Stimulated activated CD4-positive, alpha-beta T cell treated with anti-CD3 and anti-CD28 coated beads, Interleukin-15, amount 100 ng/mL, for 1 hour (primary cell): ENCODE measurements at regions not wholly inside any gene's neighbourhood (a gene's known extent, or its start where the extent isn't known, plus 50 kb on each side); places are given as distances from the start of the nearest gene placed in this dataset.

ENCODE experiments used
- DNase-seq, 2 donors: peaks; one replicate each; pipeline ENCODE4 v3.0.0-alpha.2; 2020; ENCODE audit warnings: low read depth in 1 of 2, low spot score in 1 of 2

DNA sequence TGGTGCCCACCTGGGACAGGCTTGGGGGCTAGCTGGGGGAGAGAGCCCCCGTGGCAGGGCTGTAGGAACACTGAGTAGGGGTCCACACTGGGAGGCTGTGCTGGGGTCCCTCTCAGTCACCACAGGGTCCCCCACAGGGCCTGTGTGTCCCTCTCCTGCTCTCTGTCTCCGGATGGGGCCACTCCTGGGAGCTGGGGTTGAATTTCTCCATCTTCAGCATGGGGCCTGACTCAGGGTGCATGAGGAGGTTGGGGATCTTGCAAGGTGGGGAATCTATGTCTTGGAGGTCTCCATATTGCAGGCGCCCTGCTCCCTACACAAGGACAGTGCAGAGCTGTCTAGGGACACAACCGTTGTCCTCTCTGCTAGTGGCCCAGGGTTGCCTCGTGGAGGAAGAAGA is 78.7 kb upstream of the HDAC4 start:
- DNase-seq: no peak

DNA sequence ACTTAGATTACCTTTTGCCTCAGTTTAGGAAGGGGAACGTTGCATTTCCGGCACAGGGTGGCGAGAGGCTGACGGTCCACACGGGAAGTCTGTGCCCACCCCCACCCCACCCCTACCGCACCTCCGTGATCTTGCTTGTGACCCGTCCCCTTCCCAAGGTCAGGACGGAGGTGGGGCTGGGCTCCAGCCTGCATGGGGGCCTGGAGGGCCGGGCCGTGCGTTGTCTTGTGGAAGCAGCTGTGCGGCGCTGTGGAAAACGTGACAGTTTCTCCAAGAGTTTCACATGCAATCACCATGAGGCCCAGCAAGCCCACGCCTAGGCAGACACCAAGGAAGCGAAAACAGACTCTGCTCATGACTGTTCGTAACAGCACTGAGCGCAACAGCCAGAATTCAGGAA is 76.8 kb upstream of the HDAC4 start:
- no peak for DNase-seq

DNA sequence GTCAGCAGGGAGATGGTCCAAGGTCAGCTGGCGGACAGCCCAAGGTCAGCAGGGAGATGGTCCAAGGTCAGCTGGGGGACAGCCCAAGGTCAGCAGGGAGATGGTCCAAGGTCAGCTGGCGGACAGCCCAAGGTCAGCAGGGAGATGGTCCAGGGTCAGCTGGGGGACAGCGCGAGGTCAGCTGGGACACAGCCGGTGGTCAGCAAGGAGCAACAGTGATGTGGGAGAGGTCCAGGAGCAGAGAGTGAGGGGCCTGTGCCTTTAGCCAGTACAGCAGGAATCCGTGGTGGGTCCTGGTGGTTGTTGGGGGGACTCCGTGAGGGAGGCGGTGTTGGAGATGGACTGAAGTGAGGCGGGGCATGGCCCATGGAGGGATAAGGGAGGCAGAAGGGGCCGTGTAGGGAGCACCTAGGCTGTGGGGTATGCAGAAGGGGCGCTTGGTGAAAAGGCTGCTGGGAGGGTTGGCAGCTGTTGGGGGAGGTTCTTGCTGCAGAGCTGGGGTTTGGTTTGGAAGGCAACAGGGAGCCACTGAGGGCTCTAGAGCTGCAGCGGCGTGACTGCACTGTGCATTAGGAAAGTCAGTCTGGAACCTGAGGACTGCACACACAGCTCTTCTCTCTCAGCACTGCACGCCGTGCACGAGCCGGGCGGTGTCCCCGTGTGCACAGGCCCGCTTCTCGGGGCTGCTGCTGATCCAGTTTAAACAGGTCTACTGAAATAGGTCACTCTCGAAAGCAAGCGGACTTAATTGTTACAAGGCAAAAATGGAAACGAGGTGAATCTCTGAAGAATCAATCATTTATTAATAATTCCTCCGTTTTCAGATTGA is 76.2 kb upstream of the HDAC4 start:
- DNase-seq: no peak

DNA sequence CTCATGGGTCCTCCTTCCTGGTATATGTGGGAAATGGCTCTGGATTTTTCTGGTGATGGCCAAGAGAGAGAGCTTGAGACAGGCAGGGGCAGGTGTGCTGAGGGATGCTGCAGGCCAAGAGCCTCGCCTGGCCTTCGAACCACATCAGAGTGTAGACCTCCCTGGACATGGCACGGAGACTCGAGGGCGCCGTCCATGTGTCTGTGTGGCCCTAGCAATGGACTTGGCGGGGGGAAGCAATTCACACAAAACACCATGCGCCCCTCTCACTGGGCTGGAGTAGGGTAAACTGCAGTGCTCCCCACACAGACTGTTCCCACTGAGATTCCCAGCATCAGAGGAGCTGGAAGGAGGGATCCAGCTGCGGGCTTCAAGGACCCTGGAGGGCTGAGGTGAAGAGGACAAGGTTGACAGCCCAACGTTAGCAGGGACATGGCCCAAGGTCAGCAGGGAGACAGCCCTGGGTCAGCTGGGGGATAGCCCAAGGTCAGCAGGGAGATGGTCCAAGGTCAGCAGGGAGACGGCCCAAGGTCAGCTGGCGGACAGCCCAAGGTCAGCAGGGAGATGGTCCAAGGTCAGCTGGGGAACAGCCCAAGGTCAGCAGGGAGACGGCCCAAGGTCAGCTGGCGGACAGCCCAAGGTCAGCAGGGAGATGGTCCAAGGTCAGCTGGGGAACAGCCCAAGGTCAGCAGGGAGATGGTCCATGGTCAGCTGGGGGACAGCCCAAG is 75.4 kb upstream of the HDAC4 start:
- no peak for DNase-seq

DNA sequence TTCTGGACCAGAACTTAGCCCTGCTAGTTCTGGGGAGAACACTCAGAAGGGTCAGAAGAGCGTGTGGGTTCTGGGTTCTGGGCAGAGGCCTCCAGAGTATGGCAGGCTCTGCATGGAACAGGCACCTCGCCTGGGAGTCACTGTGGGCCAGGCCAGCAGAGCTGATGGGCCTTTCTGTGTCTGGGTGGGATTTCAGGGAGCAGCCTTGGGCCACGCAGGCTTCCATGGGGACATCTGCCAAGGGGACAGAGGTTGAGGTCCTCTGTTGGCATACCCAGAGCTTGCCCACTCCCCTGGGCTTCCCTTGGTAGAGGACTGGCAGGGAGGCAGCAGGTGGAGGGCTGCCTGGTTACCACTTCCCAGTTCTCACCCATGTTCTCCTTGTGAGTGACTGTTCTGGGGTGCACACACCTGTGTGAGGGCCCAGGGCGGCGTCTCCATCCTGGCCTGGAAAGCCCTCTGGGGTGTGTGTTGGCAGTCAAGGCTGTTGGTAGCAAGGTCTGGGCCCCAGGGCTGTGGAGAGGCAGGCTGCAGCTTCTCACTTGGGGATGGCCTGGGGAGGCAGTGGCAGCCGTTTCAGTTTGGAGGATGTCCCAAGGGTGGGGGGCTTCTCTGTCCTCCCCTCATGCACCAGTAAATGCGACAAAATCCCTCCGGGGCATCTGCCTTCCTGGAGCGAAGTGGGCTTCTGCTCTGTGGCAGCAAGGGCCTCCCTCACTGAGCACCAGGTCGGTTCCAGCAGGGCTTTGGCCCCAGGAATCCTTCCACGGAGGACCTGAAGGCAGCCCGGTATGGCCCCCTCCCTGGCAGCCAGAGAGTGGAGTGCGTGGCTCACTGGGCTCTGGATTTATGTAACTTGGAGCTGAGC is 74.6 kb upstream of the HDAC4 start:
- DNase-seq: no peak

DNA sequence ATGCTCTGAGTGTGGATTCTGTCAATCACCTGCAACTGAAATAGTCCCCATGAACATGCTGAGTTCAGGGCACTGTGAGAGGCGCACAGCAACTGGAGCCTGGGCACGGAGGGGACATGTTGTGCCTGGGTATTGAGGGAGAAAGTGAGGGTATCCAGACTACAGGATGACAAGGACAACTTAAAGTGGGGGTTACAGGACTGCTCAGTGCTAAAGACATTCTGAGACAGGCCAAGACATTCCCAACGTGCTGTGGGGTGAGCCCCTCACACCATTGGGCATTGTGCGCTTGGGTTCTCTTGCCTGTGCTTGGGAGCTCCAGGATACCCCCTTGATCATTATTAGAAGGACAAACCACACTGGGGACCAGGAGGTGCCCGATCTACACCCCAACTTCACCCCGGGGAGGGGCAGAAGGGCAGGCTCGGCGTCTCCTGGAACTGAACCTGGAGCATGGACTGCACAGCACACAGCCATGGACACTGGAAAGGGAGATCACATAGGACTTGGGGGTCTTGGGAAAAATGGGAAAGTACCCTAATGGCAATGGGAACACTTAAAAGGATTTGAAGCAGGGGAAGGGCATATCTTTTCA is 72.5 kb upstream of the HDAC4 start:
- DNase-seq: no peak

DNA sequence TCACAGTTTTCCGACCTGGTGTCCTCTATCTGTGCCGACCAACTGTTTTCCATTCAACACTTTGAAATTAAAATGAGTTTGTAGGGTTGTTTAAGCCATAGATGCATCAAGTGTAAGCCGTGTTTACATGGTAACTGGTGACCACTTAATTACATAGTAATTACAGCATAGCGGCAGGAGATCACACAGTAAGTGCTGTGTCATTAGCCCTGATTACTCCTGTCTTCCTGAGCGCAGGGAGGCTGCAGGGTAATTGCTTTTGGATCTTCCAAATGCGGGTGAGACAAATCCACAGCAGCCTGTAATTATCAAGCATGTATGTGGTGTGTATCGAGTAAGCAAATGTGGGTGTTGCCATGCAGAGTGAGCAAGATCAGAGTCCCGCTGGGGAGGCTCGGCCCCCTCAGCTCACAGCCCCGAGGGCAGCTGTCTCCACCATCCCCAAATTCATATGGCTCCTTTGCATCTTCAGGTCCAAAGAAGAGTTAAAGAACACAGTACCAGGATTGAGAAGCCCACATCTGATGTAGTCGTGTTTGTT is 71.5 kb upstream of the HDAC4 start:
- no peak for DNase-seq

DNA sequence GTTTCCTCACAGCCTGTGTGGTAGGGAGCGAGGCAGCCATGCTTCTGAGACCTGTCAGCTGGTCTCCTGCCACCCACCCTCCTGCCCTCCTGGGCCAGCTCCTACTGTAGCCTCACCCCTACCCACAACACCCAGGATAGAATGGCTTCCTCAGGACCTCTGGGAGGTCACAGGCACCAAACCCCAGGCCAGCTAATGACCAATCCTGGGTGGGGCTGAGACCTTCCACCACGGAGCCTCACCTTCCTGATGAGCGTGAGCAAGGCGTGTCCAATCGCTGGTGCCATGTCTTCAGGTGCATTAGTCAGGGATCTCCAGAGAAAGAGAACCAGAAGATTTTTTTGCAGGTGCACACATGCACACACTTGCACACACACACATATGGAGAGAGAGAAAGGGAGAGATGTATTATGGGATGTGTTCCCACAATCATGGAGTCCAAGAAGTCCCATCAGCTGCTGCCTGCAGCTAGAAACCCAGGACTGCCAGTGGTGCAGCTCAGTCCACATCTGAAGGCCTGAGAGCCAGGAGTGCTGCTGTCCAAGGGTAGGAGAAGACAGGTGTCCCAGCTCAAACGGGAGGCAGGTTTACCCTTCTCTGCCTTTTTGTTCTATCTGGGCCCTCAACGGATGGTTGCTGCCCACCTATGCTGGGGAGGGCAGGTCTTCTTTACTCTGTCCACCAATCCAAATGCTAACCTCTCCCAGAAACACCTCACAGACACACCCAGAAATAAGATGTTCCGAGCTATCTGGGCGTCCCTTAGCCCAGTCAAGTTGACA is 70.4 kb upstream of the HDAC4 start:
- no peak for DNase-seq

DNA sequence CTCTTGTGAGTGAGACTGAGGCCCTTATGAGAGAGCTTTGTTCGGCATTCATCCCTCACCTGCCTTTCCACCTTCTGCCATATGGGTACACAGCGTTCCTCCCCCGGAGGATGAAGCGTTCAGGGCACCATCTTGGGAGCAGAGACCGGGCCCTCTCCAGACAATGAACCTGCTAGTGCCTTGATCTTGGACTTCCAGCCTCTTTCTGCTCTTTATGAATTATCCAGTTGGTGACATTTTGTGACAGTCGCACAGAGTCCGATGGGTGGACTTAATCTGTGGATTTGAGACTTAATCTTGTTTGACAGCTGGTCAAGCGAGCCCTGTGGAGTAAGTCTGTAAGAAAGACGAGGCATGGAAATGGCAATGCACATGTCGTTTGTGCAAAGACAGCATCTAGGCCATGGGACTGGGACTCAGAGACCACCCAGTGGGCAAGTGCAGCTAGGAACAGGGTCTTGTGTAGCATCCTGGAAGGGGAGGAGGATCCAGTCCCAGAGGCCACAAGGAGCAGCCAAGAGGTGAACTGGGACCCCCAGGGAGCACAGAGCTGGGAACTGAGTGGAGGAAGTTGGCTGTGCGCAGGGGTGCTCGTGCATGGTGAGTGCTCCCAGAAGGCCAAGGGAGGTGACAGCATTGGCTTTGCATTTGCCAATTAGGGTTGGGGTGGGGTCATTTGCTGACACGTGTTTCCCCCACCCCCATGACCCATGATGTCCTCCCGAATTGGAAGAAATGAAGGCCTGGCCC is 69.5 kb upstream of the HDAC4 start:
- no peak for DNase-seq

DNA sequence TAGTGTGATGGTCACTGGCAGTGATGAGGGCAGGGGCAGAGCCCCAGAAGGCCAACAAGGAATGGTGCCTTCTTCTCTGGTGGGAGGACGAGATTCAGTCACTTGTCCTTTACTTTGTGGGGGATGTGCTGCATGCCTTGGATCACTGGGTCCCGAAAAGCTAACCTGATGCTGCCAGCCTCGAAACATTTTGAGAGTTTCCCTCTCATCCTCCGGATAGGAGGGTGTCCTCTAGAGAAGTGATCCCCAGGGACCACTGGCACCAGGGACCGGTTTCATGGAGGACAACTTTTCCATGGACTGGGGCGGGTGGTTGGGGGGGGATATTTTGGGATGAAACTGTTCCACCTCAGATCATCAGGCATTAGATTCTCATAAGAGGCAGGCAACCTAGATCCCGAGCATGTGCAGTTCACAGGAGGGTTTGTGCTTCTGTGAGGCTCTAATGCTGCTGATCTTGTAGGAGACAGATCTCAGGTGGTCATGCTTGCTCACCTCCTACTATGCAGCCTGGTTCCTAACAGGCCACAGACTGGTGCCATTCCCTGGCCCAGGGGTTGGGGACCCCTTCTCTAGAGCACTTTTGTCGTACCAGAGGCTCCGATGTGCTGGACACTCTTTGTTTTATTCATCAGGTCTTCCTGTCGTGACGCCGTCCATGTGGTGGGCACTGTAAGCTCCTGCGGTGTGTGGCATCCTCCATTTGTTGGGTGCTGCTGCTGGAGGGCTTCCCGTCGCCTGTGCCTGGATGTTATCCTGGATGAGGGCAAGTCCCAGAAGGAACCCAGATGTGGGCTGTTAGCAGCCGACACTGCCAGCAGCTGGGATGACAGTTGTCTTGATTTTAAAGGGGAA is 68.5 kb upstream of the HDAC4 start:
- no peak for DNase-seq

DNA sequence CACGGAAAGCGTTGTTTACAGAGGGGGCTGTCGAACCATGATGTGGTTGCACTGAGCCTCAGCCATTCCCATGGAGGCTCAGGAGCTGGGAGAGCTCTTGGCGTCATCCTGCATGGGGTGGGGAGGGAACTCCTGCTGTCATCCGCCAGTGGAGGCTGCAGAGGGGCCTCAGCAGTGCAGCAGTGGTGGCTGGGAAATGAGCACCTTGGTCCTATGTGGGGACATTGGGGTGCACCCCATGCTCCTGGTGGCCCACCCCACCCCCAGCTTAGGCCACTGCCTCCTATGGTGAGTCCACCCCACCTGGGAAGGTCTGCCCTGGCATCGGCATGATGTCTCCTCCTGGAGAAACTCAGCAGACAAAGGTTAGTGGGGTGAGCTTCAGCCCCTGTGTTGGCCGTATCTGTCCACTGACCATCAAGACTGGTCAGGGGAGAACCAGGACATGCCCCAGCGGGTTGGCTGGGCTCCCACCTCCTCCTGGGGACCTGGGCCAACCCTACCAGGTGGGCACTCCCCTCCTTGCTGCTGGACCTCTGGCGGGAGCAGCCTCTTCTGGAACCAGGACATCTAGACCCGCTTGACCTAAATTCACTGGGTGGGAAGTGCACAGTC is 67.8 kb upstream of the HDAC4 start:
- no peak for DNase-seq

DNA sequence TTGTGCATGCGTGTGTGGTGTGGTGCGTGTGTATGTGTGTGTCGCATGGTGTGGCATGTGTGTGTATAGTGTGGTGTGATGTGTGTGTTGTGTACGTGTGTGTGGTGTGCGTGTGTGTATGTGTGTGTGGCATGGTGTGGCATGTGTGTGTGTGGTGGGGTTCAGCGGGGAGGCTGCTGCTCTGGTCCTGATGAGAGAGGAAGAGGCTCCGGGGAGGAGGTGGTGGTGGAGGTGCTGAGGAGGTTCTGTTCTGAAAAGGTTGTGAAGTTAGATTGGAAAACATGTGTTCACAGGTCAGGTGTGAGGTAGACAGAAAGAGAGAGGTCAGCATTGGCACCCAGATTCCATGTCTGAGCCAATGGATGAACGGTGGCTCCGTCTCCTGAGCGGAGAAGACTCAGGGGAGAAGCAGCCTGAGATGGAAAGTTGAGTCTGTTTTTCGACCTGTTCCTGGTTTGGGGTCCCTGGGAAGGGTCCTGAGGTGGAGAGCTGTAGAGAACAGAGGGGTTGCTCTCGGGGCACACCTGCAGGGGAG is 67.2 kb upstream of the HDAC4 start:
- DNase-seq: no peak

DNA sequence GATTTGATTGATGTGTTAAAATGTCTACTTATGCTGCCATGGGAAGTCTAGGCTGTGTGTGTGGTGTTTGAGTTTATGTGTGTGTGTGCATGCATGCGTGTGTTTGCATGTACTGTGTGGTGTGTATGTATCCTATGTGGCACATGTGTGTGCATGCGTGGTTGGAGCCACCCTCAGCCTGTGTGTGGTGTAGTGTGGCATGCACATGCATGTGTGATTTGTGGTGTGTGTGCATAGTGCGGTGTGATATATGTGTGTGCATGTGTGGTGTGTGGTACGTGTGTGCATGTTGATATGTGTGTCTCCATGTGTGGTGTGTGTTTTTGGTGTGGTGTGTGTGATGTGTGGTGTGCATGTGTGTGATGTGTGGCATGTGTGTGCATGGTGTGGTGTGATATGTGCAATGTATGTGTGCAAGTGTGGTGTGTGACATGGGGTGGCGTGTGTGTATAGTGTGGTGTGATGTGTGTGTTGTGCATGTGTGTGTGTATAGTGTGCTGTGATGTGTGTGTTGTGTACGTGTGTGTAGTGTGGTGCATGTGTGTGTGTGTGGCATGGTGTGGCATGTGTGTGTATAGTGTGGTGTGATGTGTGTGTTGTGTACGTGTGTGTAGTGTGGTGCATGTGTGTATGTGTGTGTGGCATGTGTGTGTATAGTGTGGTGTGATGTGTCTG is 66.6 kb upstream of the HDAC4 start:
- DNase-seq: no peak

DNA sequence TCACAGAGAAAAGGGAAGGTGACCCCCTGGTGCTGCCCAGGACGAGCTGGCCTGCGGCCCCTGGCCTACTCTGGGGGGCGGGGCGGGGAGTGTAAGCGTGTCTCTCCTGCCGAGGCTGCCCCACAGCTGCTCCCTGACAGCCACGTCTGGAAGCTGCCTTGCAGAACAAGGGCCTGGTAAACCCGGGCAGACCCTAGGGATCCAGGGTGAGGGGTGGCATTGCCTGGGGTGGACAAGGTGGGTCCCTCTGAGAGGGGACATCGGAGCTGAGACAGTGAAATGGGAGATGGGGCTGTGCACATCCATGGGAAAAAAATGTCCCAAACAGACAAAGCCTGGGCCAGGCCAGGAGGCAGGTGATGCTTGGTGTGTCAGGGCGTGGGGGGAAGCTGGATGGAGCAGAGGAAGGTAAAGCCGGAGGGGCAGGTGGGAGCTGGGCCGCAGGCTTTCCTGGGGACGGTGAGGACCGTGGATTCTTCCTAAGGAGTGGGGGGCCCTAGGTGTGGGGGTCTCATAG is 66.0 kb upstream of the HDAC4 start:
- no peak for DNase-seq

DNA sequence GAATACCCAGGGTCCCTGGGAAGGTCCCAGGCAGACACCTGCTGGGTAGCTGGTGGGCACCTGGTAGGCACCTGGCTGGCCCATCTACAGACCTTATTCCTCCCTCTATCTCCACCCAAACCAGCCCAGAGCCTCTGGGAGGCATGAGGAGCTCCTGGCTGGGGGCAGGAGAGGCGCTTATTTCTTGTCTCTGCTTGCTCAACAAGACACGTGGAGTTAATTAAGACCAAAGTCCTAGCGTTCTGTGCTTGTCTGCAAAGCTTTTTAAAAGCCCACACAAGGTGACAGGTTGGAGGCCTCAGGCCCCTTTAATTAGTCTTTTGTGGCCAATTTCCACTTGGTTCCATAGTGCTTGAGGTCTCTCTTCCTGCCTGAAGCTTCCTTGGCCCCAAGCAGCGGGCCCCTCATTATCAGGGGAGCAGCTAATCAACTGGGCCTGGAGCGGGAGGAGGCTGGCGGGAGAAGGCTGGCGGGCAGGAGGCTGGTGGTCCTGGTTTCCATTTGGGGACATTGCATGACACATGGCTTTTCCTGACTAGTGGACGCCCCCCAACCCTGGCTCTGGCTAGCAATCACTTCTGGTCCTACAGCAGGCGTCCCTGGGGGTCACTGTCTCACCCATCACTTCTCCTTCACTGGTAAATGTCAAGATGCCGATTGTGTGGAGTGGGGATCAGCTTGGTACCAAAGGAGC is 65.4 kb upstream of the HDAC4 start:
- no peak for DNase-seq
